ENCODE measurements at regions not wholly inside any gene's neighbourhood (a gene's known extent, or its start where the extent isn't known, plus 50 kb on each side); places are given as distances from the start of the nearest gene placed in this dataset.

DNA sequence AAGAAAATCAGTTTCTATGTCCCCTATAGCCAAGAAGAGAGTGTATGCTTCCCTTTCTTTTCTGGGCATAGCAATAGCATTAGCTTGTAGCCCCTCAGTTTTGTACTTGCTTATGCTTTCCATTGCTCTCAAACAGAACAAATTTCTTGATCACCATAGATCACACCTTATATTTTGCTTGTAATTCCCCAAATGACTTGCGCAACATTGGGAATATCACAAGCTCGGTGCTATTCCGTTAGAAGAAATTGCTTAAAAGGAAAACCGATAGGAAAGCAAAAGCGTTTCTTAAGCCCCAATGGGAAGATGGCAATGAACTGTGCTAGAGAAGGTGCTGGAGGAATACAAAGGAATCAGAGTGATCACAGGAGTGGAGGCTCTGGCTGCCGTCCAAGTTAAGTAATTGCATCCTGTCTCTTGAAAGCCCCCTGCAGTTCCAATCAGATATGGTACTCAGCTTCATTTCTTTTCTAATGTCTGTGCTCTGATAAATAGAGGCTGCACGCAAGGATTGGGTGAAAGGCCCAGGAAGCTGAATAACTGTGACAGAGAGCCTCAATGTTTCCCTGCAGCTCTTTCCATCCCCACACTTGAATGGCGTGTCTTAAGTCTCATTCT is 182.1 kb upstream of the KIRREL3 start:
- Histone ChIP-seq H3K4me3 (replicated peaks in 1 of 3; ENCODE audit: insufficient read depth in 1 of 3, low read depth in 1 of 3, low read length in 3 of 3) (no peak overlapping the region), H3K79me2 (ENCODE audit: control insufficient read depth, insufficient read depth, low read length) (no peaks in the 10 kb centered on the region), H3K9me1 (replicated peaks; ENCODE audit: control insufficient read depth, extremely low read depth, insufficient read depth, low read length) (no peaks in the 10 kb centered on the region), H3K9ac (replicated peaks; ENCODE audit: extremely low read depth, insufficient read depth, low read length) (no peak overlapping the region), H3K4me2 (ENCODE audit: insufficient read depth, low read length) (no peak overlapping the region), H4K20me1 (replicated peaks; ENCODE audit: control insufficient read depth, extremely low read depth, insufficient read depth, low read length) (no peaks in the 10 kb centered on the region), H3K27me3 (ENCODE audit: control insufficient read depth in 2 of 2, insufficient read depth in 2 of 2, low read length in 2 of 2) (no peaks in the 10 kb centered on the region), H3K9me3 (replicated peaks; ENCODE audit: control insufficient read depth, insufficient read depth, low read length) (no peaks in the 10 kb centered on the region), H3K36me3 (ENCODE audit: control insufficient read depth in 2 of 2, extremely low read depth in 1 of 2, insufficient read depth in 2 of 2, low read length in 2 of 2) (no peaks in the 10 kb centered on the region), H2AFZ (ENCODE audit: low read depth, low read length) (no peak overlapping the region), H3K4me1 (ENCODE audit: control insufficient read depth, extremely low read depth, insufficient read depth, low read length) (no peaks in the 10 kb centered on the region), H3K27ac (ENCODE audit: insufficient read depth, low read depth, low read length) (no peak overlapping the region)
- intact Hi-C loops (cut with micrococcal nuclease) (no loop called here), dilution Hi-C loops (cut with MboI; ENCODE audit: extremely low pct_ligation_motif_present, low sequenced_read_pairs) (no loop called here)
- DNase-seq (ENCODE audit: low read depth, low spot score) (no peak), FAIRE-seq (no peak)
- TF ChIP-seq GATA2 (IDR thresholded peaks at IDR 0.05; ENCODE audit: insufficient read depth, insufficient read length, low read depth, low read length) (no peak), POLR2AphosphoS5 (IDR thresholded peaks at IDR 0.05; ENCODE audit: insufficient read depth, low read depth, low read length) (no peak), EZH2 (IDR thresholded peaks at IDR 0.05; ENCODE audit: borderline replicate concordance, low read depth, low read length, severe bottlenecking) (no peak), FOS (IDR thresholded peaks at IDR 0.05; ENCODE audit: borderline replicate concordance, insufficient read depth, low read length) (no peak), JUN (IDR thresholded peaks at IDR 0.05; ENCODE audit: borderline replicate concordance, insufficient read depth, insufficient read length, low read depth) (no peak), MYC (IDR thresholded peaks at IDR 0.05; ENCODE audit: low read depth, low read length) (no peak), POLR2A (IDR thresholded peaks at IDR 0.05; ENCODE audit: low read depth, low read length) (no peak)
- TF ChIP-seq, protein P1, sequence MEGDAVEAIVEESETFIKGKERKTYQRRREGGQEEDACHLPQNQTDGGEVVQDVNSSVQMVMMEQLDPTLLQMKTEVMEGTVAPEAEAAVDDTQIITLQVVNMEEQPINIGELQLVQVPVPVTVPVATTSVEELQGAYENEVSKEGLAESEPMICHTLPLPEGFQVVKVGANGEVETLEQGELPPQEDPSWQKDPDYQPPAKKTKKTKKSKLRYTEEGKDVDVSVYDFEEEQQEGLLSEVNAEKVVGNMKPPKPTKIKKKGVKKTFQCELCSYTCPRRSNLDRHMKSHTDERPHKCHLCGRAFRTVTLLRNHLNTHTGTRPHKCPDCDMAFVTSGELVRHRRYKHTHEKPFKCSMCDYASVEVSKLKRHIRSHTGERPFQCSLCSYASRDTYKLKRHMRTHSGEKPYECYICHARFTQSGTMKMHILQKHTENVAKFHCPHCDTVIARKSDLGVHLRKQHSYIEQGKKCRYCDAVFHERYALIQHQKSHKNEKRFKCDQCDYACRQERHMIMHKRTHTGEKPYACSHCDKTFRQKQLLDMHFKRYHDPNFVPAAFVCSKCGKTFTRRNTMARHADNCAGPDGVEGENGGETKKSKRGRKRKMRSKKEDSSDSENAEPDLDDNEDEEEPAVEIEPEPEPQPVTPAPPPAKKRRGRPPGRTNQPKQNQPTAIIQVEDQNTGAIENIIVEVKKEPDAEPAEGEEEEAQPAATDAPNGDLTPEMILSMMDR (IDR thresholded peaks at IDR 0.05; ENCODE audit: extremely low read depth in 1 of 2, insufficient read depth in 1 of 2, low read depth in 1 of 2, low read length in 2 of 2): no peak
- TF ChIP-seq, protein P2, sequence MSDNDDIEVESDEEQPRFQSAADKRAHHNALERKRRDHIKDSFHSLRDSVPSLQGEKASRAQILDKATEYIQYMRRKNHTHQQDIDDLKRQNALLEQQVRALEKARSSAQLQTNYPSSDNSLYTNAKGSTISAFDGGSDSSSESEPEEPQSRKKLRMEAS (IDR thresholded peaks at IDR 0.05; ENCODE audit: insufficient read depth, insufficient read length): no peak
- no TSS peak for BruUV-seq (replicated peaks)
- ChIA-PET POLR2A (no interaction called here), CTCF (no interaction called here)

Measured in endothelial cell of umbilical vein (primary cell).